Breast epithelium (tissue), 3 donors: ENCODE measurements at regions not wholly inside any gene's neighbourhood (a gene's known extent, or its start where the extent isn't known, plus 50 kb on each side); places are given as distances from the start of the nearest gene placed in this dataset.

Source experiments
- POLR2A ChIP-seq: fragments of 450-650 bp; IDR thresholded peaks from one replicate; pipeline ENCODE4 v1.6.1; 2016; ENCODE audit warnings: antibody characterized with exemption, mild to moderate bottlenecking, moderate library complexity
- TF ChIP-seq, protein P1 (sequence below), 3 donors: fragments of 450-650 bp; IDR thresholded peaks; one replicate each; pipeline ENCODE4 v1.5.1; 2016 to 2017; ENCODE audit warnings: antibody characterized with exemption in 3 of 3, mild to moderate bottlenecking in 3 of 3, moderate library complexity in 3 of 3

DNA sequence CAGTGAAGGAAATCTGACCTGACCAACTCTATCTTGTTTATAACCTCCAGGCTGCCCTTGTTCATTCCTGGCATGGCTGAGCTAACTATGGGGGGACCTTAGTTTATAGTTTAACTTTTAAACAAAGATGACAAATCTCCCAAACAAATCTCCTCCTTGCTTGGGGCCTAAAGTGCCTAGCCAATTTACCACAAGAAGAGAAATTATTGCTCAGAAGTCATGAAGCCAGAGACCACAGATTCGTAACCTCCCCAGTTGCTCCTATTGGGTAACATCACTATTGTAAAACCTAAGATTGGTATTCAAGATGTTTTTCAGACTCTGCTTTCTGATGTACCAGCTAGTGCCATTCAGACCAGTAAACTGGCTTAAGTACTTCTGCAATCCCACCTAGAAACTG is 649.4 kb upstream of the SLC8A1 start:
- TF ChIP-seq, protein P1, sequence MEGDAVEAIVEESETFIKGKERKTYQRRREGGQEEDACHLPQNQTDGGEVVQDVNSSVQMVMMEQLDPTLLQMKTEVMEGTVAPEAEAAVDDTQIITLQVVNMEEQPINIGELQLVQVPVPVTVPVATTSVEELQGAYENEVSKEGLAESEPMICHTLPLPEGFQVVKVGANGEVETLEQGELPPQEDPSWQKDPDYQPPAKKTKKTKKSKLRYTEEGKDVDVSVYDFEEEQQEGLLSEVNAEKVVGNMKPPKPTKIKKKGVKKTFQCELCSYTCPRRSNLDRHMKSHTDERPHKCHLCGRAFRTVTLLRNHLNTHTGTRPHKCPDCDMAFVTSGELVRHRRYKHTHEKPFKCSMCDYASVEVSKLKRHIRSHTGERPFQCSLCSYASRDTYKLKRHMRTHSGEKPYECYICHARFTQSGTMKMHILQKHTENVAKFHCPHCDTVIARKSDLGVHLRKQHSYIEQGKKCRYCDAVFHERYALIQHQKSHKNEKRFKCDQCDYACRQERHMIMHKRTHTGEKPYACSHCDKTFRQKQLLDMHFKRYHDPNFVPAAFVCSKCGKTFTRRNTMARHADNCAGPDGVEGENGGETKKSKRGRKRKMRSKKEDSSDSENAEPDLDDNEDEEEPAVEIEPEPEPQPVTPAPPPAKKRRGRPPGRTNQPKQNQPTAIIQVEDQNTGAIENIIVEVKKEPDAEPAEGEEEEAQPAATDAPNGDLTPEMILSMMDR (IDR thresholded peaks at IDR 0.05), result no peak
- TF ChIP-seq POLR2A, result no peak
